ENCODE measurements at regions not wholly inside any gene's neighbourhood (a gene's known extent, or its start where the extent isn't known, plus 50 kb on each side); places are given as distances from the start of the nearest gene placed in this dataset.

- no peak for DNase-seq
Observed at GRCh38 chr12:77569876-77570275, 260.8 kb upstream of the NAV3 start.

DNA sequence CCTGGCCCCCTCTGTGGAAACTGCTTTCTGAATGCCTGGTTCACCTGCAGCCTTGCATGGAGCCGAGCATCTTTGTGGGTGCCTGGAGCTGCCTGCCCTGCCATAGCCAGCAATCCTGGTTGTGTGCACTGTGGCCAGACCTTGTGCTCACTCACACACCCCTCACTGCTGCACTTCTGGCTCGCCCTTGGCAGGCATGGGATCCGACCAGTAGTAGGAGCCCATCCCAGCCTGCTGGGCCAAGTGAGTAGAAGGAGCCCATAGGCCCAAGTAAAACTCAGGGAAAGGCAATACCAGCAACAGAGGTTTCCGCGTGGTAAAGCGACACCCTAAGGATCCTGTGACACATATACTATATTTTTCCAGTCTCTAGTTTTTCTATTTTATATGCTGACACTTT is 270.0 kb upstream of the NAV3 start:
- DNase-seq: no peak

DNA sequence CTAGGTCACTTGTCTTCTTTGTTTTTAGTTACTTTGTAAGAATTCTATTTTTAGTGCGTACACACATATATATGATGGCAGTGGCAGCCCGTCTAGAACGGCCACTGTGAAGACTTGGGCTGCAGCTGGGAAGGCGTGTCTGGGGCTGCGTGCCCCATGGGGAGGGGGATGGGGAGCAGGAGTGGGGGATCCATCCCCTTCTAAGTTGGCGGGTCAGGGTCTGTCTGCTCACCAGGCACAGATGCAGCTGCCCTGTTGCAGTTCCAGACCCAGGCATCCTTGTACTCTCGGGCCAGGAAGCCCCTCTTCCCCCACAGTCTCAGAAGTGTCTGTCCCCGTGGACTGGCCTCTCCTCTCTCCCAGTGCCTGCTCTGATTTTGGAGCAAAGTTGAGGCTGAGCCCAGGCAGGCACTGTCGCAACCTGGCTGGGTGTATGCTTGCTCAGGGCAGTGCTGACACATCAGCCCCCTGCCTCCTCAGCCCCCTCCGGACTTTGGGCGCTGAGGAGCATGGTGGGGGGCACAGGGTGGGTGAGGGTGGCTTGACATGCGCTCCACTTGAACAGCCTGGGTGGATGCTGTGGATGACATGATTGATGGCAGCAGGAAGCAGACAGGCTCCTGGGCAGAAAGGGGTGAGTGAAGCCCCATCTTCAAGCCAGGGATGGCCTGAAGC is 271.2 kb upstream of the NAV3 start:
- no peak for DNase-seq

DNA sequence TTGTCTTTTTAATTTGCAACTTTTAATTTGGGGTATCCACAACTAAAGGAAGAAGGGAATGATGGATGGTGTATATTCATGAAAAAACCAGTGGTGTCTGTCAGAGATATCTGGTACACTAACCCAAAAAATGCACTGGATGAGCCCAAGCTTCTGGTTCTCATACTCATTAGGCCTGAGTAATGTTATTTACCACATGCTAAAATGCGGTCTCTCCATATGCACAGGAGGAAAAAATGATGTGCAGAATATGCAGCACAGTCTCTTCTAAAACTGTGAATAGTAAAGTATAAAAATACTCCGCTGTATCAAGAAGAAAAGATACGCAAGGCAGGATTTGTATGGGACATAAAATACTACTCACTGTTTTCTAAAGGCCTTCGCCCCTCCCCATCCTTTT is 275.6 kb upstream of the NAV3 start:
- DNase-seq: no peak

GRCh38 chr12:77553976-77554619 is 276.6 kb upstream of the NAV3 start:
- DNase-seq: no peak

GRCh38 chr12:77549383-77550128 is 281.1 kb upstream of the NAV3 start:
- DNase-seq: no peak

- no peak for DNase-seq
Observed at GRCh38 chr12:77548797-77549196, 281.9 kb upstream of the NAV3 start.

- no peak for DNase-seq
Observed at GRCh38 chr12:77540097-77540496, 290.6 kb upstream of the NAV3 start.

GRCh38 chr12:77537663-77538062 is 293.0 kb upstream of the NAV3 start:
- DNase-seq: no peak

DNA sequence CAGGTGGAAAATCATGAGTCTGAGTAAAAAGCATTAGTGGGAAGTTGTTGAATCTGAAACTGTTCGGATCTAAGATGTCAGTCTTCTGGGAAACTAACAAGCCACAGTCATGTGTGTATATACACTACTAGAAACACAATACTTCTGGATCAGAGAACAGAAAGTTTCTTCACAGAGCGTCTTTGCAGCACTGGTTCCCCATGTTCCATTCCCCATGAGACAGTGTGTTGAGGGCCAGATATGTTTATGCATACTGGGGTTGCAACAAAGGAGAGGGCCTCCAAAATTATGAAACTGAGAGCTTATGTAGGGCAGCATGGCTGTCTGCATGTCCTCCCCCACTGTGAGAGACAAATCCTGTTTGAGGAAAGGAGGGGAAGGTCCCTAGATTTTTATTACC is 295.0 kb upstream of the NAV3 start:
- DNase-seq: no peak

- DNase-seq: no peak
Observed at GRCh38 chr12:77531912-77532311, 298.8 kb upstream of the NAV3 start.

GRCh38 chr12:77522247-77522646 is 308.4 kb upstream of the NAV3 start:
- no peak for DNase-seq

DNA sequence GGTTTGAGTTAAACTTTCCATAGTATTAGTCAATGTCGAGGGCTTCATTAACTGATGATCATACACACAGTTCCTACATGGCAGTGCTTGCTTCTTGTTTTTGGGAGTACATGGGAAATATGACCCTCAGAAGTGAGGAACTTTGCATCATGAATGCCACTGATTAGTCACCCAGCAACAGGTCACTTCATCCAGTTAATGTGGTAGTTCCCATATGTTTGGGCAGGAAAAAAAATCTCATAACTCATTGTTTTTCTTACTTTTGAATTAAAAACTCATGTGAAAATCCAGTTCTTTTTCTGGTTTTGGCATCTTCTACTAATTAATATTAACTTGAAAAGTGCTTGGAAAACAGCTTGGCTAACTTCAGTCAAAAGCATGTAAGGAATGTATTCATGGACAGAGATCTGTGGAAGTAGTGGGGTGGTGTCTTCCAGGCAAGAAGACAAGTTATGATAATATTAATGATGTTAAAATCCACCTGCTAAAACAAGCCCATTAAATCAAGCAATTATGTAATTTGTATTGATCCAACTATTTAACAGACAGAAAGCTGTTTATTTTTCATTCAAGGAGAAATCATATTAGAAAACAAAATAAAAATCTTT is 309.1 kb upstream of the NAV3 start:
- no peak for DNase-seq

DNA sequence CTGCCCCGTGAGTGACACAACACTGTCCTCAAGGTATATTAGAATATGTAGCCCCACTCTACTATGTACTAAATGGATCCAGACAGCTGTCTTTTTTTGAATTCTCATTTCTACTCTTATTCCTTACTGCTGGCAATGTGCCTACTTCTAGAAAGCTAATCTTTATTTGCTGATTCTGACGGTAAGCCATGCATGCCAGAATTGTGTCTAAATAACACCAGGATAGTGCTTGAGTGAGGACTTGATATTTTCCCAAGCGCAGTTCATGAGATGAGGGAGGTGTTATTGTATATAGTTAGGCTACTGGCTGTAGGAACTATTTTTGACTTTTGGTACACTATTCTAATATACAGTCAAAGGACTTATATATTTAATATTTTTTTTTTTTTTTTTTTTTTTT is 316.2 kb upstream of the NAV3 start:
- peak; percentile 65 for DNase-seq

DNA sequence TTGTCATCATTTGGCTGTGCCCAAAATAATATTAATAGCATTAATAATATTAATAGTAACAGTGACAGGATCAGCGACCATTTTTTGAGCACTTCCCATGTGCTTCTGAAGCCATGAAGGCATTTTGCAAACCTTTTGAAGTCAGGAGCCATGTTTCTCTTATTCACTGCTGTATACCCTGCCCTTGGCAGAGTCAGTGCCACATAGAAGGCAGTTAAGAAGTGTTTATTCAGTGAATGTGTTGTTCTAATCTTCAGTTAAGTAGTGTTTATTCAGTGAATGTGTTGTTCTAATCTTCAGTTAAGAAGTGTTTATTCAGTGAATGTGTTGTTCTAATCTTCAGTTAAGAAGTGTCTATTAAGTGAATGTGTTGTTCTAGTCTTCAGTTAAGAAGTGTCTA is 319.7 kb upstream of the NAV3 start:
- no peak for DNase-seq

DNA sequence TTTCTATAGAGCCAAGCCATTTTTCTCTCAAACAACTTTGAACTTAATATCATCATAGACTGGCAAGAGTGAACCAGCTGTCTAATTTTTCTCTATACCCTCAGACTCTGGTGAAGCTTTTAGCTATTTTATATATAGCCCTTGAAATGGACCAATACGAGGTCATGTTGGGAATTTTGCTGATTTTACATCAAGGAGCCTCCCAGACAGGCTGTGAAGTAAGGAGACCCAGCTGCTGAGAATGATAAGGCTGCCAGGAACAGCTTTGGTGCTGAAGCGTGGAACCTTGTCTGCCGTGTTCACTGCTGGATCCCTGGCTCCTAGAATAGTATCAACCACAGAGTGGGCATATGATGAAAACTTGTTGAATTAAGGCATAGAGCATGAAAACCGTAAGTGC is 326.2 kb upstream of the NAV3 start:
- DNase-seq: no peak

DNA sequence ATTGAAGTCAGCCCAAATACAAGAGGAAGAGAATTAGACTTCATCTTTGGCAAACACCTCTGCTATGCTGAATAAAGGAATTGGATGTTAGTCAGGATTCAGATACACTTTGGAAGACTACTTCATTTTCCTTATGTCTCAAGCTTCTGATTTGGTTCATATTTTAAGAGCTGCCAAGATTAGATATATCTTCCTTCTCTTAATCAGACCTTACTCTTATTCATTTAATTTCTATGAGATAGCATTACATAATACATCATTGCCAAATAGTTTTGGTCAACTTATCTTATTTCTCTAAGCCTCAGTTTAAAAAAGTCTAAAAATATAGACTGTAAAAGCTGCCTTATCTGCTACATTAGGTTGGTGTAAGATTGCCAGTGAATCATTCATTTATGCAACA is 330.6 kb upstream of the NAV3 start:
- no peak for DNase-seq

DNA sequence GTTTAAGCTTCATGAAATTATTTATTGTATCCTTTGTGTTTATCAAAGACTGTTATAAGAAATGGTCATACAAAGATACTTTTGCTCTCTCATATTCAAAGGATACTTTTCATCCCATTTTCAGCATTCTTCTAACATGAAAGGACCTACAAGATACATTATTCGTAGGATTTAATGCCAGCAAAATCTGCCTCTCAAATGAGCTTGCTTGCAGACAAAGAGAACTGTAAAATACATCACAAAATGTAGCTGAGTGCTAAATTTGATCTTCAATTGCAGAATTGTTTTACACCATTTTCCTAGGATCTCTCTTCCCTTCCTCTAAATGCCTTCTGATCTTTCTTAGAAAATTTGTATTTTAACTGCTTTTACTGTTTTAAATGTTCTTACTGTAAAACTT is 333.0 kb upstream of the NAV3 start:
- no peak for DNase-seq

DNA sequence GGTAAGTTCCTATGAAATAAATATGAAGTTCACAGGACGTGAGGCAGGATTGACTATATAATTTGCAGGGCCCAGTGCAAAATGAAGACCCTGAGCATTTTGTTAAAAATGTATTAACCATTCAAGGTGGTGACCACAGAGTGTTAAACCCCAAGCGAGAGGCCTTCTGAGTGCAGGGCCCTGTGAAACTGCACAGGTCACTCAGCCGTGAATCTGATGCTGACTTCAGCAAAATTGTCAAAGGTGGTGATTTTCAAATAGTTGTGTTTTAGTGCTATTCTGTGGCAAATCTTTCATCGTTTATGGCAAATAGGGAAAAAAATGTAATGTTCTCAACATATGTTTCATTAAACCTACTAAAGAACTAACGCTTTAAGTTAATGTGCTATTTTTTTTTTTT is 334.0 kb upstream of the NAV3 start:
- DNase-seq: no peak

DNA sequence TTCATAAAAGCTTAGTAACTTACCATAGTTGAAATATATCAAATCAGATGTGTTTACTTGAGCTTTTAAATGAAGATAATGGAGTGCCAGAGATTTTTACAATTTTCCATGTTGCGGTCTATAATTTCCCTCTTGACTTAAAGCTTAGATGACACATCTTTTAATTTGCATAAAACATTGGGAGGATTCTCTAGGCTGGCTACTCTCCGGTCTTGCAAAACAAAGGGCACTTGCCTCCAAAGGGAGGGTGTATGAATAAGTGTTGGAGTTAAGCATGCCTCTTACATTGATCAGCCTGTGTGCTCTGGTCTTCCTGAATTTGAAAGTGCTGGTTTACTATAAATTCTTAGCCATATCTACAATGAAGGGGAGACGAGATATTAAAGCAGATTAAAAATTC is 336.4 kb upstream of the NAV3 start:
- DNase-seq: no peak

- no peak for DNase-seq
Observed at GRCh38 chr12:77493302-77494168, 337.2 kb upstream of the NAV3 start.

GRCh38 chr12:77492536-77492935 is 338.2 kb upstream of the NAV3 start:
- DNase-seq: no peak
